GM12878 (cell line): ENCODE measurements at regions not wholly inside any gene's neighbourhood (a gene's known extent, or its start where the extent isn't known, plus 50 kb on each side); places are given as distances from the start of the nearest gene placed in this dataset.

Experiments
- ATAC-seq: fragments of 200-7000 bp; cut with Tn5 transposase; 3 replicates; pipeline ENCODE4 v1.9.1; 2020; ENCODE audit warnings: mild to moderate bottlenecking, moderate library complexity
- BruUV-seq: library from RNA; stranded (reverse); fragments of 400-500 nt; replicated peaks from 2 replicates; lab custom pipeline; 2021; lab: Mats Ljungman, UMichigan
- CTCF ChIA-PET: fragments of 300-600 bp; sonication (Branson Sonifier 250); formaldehyde crosslinking; extraction: SDS; loops from one replicate; lab custom pipeline; 2021; ENCODE audit warnings: inconsistent platforms; lab: Yijun Ruan, JAX
- POLR2A ChIA-PET: fragments of 350-600 bp; formaldehyde crosslinking; extraction: SDS; loops from one replicate; lab custom pipeline; 2021; ENCODE audit warnings: inconsistent platforms; lab: Charles Lee
- RAD21 ChIA-PET: fragments of 300-600 bp; sonication (Branson Sonifier 250); formaldehyde crosslinking; loops from one replicate; lab custom pipeline; 2023; ENCODE audit warnings: antibody characterized with exemption; ENCODE audit not compliant: unreplicated experiment; lab: Charles Lee
- SMC1A ChIA-PET: fragments of 300-600 bp; sonication (Branson Sonifier 250); formaldehyde crosslinking; loops from one replicate; lab custom pipeline; 2023; ENCODE audit not compliant: unreplicated experiment, uncharacterized antibody; lab: Charles Lee
- DNase-seq: peaks from one replicate; pipeline ENCODE4 v3.0.0-alpha.2; 2011; ENCODE audit warnings: low read depth, low spot score
- FAIRE-seq: peaks from 3 replicates; lab custom pipeline; 2011; peaks lifted over from hg19 to GRCh38; lab: Jason Lieb, UNC
- H2AFZ ChIP-seq: 2 replicates; pipeline ENCODE4 v1.6.0; 2011; ENCODE audit warnings: low read depth, low read length, control low read depth; ENCODE audit not compliant: control insufficient read depth
- H3K27ac ChIP-seq: 2 replicates; pipeline ENCODE4 v1.5.1; 2011; ENCODE audit warnings: control low read depth; ENCODE audit not compliant: control insufficient read depth, insufficient read depth
- H3K27me3 ChIP-seq, 2 experiments: replicated peaks in 1 of 2; 2 replicates each; pipeline versions ENCODE4 v1.6.0 to v1.6.1; 2011; ENCODE audit warnings: low read length in 1 of 2; ENCODE audit not compliant: control insufficient read depth in 2 of 2, insufficient read depth in 2 of 2
- H3K36me3 ChIP-seq, 2 experiments: 2 replicates each; pipeline ENCODE4 v1.5.1; 2011; ENCODE audit warnings: low read length in 1 of 2; ENCODE audit not compliant: control insufficient read depth in 2 of 2, insufficient read depth in 2 of 2
- H3K4me1 ChIP-seq: 2 replicates; pipeline ENCODE4 v1.6.1; 2011; ENCODE audit warnings: mild to moderate bottlenecking, low read length, moderate library complexity, mixed read lengths; ENCODE audit not compliant: control insufficient read depth, insufficient read depth
- H3K4me2 ChIP-seq: 2 replicates; pipeline ENCODE4 v1.6.0; 2011; ENCODE audit warnings: control low read depth; ENCODE audit not compliant: control insufficient read depth, insufficient read depth
- H3K4me3 ChIP-seq: fragments of 200-600 bp; sonication (generic); 2 replicates; pipeline ENCODE4 v1.5.1; 2016
- H3K79me2 ChIP-seq: 2 replicates; pipeline ENCODE4 v1.6.0; 2011; ENCODE audit warnings: low read length; ENCODE audit not compliant: control insufficient read depth, insufficient read depth
- H3K9ac ChIP-seq: 2 replicates; pipeline ENCODE4 v1.8.0; 2011; ENCODE audit warnings: low read length, control low read depth, mixed read lengths; ENCODE audit not compliant: control insufficient read depth, insufficient read depth
- H3K9me3 ChIP-seq: replicated peaks from 3 replicates; pipeline ENCODE4 v1.5.1; 2011; ENCODE audit warnings: mild to moderate bottlenecking, low read length; ENCODE audit not compliant: control insufficient read depth, insufficient read depth
- H4K20me1 ChIP-seq: 2 replicates; pipeline ENCODE4 v1.6.0; 2011; ENCODE audit not compliant: control insufficient read depth, insufficient read depth
- CREB1 ChIP-seq: IDR thresholded peaks from 2 replicates; pipeline ENCODE4 v1.6.1; 2012; ENCODE audit warnings: low read depth, mild to moderate bottlenecking, inconsistent platforms
- SMAD5 ChIP-seq: IDR thresholded peaks from 2 replicates; pipeline ENCODE4 v1.6.1; 2016; ENCODE audit warnings: antibody characterized with exemption, low read depth
- TBL1XR1 ChIP-seq: IDR thresholded peaks from 2 replicates; pipeline ENCODE4 v1.6.1; 2012; ENCODE audit warnings: low read depth, low read length, improper control_type of control experiment
- TCF3 ChIP-seq: IDR thresholded peaks from 2 replicates; pipeline ENCODE4 v1.6.1; 2012; ENCODE audit warnings: low read depth, mild to moderate bottlenecking, low read length, borderline replicate concordance; ENCODE audit not compliant: insufficient read depth
- ZNF207 ChIP-seq: fragments of 450-650 bp; IDR thresholded peaks from 2 replicates; pipeline ENCODE4 v1.6.1; 2014; ENCODE audit warnings: antibody characterized with exemption, mild to moderate bottlenecking, borderline replicate concordance
- ZNF24 ChIP-seq: fragments of 450-650 bp; IDR thresholded peaks from 2 replicates; pipeline ENCODE4 v1.6.1; 2017; ENCODE audit warnings: antibody characterized with exemption, mild to moderate bottlenecking
- WGBS: methylation state at CpG from one replicate; pipeline ENCODE4 v1.1.6; 2016; ENCODE audit warnings: low lambda C conversion rate; ENCODE audit not compliant: insufficient replicate concordance, insufficient coverage; ENCODE audit errors: missing lambda C conversion rate; 5-methylcytosine and 5-hydroxymethylcytosine counted together
- in situ Hi-C: fragments of 300-500 bp; cut with MboI; formaldehyde crosslinking; loops from 9 replicates; pipeline ENCODE4 v1.14.3; 2018; ENCODE audit warnings: mixed read lengths
- intact Hi-C: fragments of 100-400 bp; cut with micrococcal nuclease; formaldehyde crosslinking; loops from one replicate; pipeline ENCODE4 v1.14.2; 2022; ENCODE audit not compliant: unreplicated experiment
- TF ChIP-seq, protein P1 (sequence below): fragments of 150-350 bp; IDR thresholded peaks from 2 replicates; pipeline ENCODE4 v1.6.1; 2014; ENCODE audit warnings: mild to moderate bottlenecking, low read depth, low read length
- TF ChIP-seq, protein P2 (sequence below): fragments of 450-650 bp; IDR thresholded peaks from 2 replicates; pipeline ENCODE4 v1.6.1; 2017; ENCODE audit warnings: borderline replicate concordance
- TF ChIP-seq, protein P3 (sequence below): fragments of 450-650 bp; IDR thresholded peaks from 2 replicates; pipeline ENCODE4 v1.6.1; 2017; ENCODE audit warnings: antibody characterized with exemption, mild to moderate bottlenecking, moderate library complexity

DNA sequence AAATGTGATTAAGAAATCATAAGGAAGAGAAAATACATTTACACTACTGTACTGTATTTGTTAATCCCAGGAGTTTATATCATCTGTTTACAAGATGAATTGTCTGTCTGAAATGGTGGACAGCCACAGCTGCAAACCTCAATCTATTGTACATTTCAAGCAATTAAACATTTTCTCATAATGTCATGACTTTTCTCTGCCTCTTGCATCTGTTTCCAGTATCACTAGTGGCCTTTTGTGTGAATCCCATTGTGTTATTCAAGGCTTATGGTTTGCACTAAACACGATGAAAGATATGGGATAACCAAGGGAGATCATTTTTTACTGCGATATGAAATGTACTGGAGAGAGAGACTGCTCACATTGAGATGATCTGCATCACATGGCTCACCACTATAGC lies 200.2 kb upstream of the LRRN1 start:
- in situ Hi-C loops (no loop called here), intact Hi-C loops (no loop called here)
- RAD21 ChIA-PET: no interaction called here
- Histone ChIP-seq H3K27ac (no peak overlapping the region), H3K4me2 (no peak overlapping the region), H3K36me3 (no peaks in the 10 kb centered on the region), H3K79me2 (no peaks in the 10 kb centered on the region), H3K27me3 (no peaks in the 10 kb centered on the region), H4K20me1 (no peaks in the 10 kb centered on the region), H3K9me3 (no peaks in the 10 kb centered on the region), H3K4me1 (no peaks in the 10 kb centered on the region), H3K4me3 (no peak overlapping the region), H3K9ac (no peak overlapping the region), H2AFZ (no peak overlapping the region)
- no TSS peak for BruUV-seq
- SMC1A ChIA-PET: no interaction called here
- POLR2A ChIA-PET: no interaction called here
- WGBS: 12% methylated on average over 2 of the region's 2 CpGs
- TF ChIP-seq ZNF24 (no peak), ZNF207 (no peak), CREB1 (no peak), SMAD5 (no peak), TCF3 (no peak), TBL1XR1 (no peak)
- TF ChIP-seq, protein P1, sequence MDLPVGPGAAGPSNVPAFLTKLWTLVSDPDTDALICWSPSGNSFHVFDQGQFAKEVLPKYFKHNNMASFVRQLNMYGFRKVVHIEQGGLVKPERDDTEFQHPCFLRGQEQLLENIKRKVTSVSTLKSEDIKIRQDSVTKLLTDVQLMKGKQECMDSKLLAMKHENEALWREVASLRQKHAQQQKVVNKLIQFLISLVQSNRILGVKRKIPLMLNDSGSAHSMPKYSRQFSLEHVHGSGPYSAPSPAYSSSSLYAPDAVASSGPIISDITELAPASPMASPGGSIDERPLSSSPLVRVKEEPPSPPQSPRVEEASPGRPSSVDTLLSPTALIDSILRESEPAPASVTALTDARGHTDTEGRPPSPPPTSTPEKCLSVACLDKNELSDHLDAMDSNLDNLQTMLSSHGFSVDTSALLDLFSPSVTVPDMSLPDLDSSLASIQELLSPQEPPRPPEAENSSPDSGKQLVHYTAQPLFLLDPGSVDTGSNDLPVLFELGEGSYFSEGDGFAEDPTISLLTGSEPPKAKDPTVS: no peak
- TF ChIP-seq, protein P2, sequence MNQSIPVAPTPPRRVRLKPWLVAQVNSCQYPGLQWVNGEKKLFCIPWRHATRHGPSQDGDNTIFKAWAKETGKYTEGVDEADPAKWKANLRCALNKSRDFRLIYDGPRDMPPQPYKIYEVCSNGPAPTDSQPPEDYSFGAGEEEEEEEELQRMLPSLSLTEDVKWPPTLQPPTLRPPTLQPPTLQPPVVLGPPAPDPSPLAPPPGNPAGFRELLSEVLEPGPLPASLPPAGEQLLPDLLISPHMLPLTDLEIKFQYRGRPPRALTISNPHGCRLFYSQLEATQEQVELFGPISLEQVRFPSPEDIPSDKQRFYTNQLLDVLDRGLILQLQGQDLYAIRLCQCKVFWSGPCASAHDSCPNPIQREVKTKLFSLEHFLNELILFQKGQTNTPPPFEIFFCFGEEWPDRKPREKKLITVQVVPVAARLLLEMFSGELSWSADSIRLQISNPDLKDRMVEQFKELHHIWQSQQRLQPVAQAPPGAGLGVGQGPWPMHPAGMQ: no peak
- TF ChIP-seq, protein P3, sequence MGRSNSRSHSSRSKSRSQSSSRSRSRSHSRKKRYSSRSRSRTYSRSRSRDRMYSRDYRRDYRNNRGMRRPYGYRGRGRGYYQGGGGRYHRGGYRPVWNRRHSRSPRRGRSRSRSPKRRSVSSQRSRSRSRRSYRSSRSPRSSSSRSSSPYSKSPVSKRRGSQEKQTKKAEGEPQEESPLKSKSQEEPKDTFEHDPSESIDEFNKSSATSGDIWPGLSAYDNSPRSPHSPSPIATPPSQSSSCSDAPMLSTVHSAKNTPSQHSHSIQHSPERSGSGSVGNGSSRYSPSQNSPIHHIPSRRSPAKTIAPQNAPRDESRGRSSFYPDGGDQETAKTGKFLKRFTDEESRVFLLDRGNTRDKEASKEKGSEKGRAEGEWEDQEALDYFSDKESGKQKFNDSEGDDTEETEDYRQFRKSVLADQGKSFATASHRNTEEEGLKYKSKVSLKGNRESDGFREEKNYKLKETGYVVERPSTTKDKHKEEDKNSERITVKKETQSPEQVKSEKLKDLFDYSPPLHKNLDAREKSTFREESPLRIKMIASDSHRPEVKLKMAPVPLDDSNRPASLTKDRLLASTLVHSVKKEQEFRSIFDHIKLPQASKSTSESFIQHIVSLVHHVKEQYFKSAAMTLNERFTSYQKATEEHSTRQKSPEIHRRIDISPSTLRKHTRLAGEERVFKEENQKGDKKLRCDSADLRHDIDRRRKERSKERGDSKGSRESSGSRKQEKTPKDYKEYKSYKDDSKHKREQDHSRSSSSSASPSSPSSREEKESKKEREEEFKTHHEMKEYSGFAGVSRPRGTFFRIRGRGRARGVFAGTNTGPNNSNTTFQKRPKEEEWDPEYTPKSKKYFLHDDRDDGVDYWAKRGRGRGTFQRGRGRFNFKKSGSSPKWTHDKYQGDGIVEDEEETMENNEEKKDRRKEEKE: no peak
- FAIRE-seq: no peak
- CTCF ChIA-PET: no interaction called here
- ATAC-seq: no peak
- no peak for DNase-seq
